ENCODE measurements at regions not wholly inside any gene's neighbourhood (a gene's known extent, or its start where the extent isn't known, plus 50 kb on each side); places are given as distances from the start of the nearest gene placed in this dataset.
A peak's percentile ranks its signal among the peaks of the same experiment; 100 is the strongest.

DNA sequence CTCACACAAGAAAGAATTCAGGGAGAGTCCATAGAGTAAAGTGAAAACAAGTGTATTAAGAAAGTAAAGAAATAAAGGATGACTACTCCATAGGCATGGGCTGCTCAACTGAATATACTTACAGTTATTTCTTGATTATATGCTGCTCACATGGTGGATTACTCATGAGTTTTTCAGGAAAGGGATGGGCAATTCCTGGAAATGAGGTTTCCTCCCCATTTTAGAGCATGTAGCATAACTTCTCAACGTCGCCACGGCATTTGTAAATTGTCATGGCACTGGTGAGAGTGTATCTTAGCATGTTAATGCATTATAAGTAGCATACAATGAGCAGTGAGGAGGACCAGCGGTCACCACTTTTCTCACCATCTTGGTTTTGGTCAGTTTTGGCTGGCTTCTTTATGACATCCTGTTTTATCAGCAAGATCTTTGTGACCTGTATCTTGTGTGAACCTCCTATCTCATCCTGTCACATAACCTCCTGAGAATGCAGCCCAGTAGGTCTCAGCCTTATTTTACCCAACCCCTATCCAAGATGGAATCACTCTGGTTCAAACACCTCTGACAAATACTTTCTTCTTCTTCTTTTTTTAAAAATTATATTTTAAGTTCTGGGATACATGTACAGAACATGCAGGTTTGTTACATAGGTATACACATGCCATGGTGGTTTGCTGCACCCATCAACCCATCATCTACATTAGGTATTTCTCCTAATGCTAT lies 849.7 kb downstream of the TBL1XR1 start (continued):
- TF ChIP-seq, protein P1, sequence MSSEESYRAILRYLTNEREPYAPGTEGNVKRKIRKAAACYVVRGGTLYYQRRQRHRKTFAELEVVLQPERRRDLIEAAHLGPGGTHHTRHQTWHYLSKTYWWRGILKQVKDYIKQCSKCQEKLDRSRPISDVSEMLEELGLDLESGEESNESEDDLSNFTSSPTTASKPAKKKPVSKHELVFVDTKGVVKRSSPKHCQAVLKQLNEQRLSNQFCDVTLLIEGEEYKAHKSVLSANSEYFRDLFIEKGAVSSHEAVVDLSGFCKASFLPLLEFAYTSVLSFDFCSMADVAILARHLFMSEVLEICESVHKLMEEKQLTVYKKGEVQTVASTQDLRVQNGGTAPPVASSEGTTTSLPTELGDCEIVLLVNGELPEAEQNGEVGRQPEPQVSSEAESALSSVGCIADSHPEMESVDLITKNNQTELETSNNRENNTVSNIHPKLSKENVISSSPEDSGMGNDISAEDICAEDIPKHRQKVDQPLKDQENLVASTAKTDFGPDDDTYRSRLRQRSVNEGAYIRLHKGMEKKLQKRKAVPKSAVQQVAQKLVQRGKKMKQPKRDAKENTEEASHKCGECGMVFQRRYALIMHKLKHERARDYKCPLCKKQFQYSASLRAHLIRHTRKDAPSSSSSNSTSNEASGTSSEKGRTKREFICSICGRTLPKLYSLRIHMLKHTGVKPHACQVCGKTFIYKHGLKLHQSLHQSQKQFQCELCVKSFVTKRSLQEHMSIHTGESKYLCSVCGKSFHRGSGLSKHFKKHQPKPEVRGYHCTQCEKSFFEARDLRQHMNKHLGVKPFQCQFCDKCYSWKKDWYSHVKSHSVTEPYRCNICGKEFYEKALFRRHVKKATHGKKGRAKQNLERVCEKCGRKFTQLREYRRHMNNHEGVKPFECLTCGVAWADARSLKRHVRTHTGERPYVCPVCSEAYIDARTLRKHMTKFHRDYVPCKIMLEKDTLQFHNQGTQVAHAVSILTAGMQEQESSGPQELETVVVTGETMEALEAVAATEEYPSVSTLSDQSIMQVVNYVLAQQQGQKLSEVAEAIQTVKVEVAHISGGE (CRISPR knock-in tag; IDR thresholded peaks at IDR 0.05) = no peak
- TF ChIP-seq, protein P2, sequence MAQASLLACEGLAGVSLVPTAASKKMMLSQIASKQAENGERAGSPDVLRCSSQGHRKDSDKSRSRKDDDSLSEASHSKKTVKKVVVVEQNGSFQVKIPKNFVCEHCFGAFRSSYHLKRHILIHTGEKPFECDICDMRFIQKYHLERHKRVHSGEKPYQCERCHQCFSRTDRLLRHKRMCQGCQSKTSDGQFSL (CRISPR knock-in tag; IDR thresholded peaks at IDR 0.05) = no peak
- TF ChIP-seq, protein P2 (tag; IDR thresholded peaks at IDR 0.05) = peak in 1 of 2 experiments; percentile 78; a peak in 2 of 4 replicates
- no peak for TF ChIP-seq IFI16 (CRISPR knock-in tag; IDR thresholded peaks at IDR 0.05)
- no peak for TF ChIP-seq MTA1 (IDR thresholded peaks at IDR 0.05; ENCODE audit: borderline replicate concordance)
- TF ChIP-seq ZFP1 (CRISPR knock-in tag; IDR thresholded peaks at IDR 0.05) = no peak
- TF ChIP-seq SIN3B (IDR thresholded peaks at IDR 0.05; ENCODE audit: low read depth) = no peak
- TF ChIP-seq MEF2D (tag; conservative IDR thresholded peaks at IDR 0.05; ENCODE audit: low read depth) = 0 out of 2 replicates have a peak, but pooled peaks have one; percentile 35
- TF ChIP-seq POLR2B (IDR thresholded peaks at IDR 0.05; ENCODE audit: low read depth, partially characterized antibody) = no peak
- TF ChIP-seq, protein P3, sequence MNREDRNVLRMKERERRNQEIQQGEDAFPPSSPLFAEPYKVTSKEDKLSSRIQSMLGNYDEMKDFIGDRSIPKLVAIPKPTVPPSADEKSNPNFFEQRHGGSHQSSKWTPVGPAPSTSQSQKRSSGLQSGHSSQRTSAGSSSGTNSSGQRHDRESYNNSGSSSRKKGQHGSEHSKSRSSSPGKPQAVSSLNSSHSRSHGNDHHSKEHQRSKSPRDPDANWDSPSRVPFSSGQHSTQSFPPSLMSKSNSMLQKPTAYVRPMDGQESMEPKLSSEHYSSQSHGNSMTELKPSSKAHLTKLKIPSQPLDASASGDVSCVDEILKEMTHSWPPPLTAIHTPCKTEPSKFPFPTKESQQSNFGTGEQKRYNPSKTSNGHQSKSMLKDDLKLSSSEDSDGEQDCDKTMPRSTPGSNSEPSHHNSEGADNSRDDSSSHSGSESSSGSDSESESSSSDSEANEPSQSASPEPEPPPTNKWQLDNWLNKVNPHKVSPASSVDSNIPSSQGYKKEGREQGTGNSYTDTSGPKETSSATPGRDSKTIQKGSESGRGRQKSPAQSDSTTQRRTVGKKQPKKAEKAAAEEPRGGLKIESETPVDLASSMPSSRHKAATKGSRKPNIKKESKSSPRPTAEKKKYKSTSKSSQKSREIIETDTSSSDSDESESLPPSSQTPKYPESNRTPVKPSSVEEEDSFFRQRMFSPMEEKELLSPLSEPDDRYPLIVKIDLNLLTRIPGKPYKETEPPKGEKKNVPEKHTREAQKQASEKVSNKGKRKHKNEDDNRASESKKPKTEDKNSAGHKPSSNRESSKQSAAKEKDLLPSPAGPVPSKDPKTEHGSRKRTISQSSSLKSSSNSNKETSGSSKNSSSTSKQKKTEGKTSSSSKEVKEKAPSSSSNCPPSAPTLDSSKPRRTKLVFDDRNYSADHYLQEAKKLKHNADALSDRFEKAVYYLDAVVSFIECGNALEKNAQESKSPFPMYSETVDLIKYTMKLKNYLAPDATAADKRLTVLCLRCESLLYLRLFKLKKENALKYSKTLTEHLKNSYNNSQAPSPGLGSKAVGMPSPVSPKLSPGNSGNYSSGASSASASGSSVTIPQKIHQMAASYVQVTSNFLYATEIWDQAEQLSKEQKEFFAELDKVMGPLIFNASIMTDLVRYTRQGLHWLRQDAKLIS (CRISPR knock-in tag; IDR thresholded peaks at IDR 0.05) = no peak
- no peak for TF ChIP-seq RBM39 (optimal IDR thresholded peaks at IDR 0.05; ENCODE audit: low read depth, low read length)
- TF ChIP-seq, protein P4, sequence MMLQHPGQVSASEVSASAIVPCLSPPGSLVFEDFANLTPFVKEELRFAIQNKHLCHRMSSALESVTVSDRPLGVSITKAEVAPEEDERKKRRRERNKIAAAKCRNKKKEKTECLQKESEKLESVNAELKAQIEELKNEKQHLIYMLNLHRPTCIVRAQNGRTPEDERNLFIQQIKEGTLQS (IDR thresholded peaks at IDR 0.05) = no peak
- TF ChIP-seq, protein P4 (CRISPR knock-in tag; conservative IDR thresholded peaks at IDR 0.05) = no peak
- no peak for TF ChIP-seq PCBP2 (IDR thresholded peaks at IDR 0.05; ENCODE audit: low read depth, low read length, poor library complexity, severe bottlenecking)
- no peak for TF ChIP-seq CBFA2T3 (IDR thresholded peaks at IDR 0.05)
- TF ChIP-seq, protein P5, sequence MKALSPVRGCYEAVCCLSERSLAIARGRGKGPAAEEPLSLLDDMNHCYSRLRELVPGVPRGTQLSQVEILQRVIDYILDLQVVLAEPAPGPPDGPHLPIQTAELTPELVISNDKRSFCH (CRISPR knock-in tag; IDR thresholded peaks at IDR 0.05) = no peak
- TF ChIP-seq, protein P5 (tag; IDR thresholded peaks at IDR 0.05) = no peak

All from K562 (cell line).